HG03521 (cell line): ENCODE measurements at regions not wholly inside any gene's neighbourhood (a gene's known extent, or its start where the extent isn't known, plus 50 kb on each side); places are given as distances from the start of the nearest gene placed in this dataset.

Experiments
- ATAC-seq: cut with Tn5 transposase; IDR thresholded peaks from one replicate; pipeline ENCODE4 v1.9.1; 2021; ENCODE audit warnings: mild to moderate bottlenecking, moderate library complexity; ENCODE audit not compliant: unreplicated experiment

DNA sequence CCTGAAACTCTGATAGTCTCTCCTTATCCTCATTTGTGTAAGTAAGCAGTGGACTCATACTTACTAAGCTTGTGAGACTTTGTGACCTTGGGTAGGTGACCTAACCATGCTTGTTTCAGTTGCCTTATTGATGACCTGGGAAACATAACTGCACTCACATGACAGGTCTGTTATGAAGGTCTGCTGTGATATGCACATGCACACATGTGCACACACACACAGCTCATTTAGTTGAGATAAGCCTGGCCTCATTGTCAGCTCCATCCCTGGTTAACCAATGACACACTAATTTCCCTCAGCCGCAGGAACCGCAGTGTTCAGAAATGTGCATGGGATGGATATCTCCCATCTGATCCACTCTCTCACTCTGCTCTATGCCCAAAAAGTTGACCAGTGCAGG lies 177.2 kb downstream of the GPAM start:
- ATAC-seq = no peak

DNA sequence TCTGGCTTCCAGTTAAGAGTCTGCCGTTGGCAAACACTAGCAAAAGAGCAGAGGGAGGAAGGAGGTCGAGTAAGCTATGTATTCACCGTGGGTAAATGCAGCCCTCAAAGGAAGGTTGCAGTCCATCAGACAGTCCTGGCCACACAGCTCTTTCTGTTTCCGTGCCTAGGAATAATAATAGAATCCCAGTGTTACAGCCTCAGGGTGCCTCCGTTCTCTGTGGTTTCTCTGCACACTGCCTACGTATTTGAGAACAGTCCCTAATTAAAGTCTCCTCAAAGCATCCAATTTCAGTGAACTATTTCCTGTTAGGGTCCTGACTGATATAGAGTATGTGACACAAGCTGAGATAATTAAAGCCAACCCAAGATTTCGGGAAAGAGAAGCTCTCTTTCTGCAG lies 176.7 kb downstream of the GPAM start:
- no peak for ATAC-seq

DNA sequence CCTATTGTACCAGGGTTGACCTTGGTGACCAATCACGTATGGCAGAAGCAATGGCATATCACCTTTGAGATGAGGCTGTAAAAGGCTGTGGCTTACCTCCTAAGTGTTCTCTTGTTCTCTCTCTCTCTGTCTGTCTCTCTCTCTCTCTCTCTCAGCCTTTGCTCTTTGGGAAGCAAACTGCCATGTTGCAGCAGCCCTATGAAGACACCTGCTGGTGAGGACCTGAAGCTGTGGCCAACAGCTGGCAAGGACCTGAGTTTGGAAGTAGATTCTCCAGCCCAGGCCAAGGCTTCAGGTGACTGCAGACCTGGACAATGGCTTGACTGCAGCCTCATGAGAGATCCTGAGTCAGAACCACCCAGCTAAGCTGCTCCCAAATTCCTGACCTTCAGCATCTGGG lies 161.4 kb downstream of the GPAM start:
- ATAC-seq = no peak

DNA sequence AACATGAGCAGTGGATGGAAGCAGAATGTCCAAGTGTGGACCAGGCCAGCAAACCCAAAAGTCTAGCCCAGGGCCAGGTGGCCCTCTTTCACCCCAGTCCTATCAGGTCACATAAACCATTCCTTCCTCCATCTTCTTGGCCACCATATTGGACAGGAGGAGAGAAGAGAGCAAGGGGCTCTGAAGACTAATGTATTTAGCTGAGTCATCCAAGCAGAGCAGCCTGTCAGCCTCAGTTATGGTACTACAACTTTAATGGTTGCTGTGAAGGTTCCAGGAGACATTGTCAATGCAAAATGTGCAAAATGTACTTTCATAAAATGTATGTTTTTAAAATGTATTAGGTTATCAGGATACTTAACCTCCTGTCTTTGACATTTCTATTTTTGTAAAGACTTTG lies 159.5 kb downstream of the GPAM start:
- no peak for ATAC-seq

DNA sequence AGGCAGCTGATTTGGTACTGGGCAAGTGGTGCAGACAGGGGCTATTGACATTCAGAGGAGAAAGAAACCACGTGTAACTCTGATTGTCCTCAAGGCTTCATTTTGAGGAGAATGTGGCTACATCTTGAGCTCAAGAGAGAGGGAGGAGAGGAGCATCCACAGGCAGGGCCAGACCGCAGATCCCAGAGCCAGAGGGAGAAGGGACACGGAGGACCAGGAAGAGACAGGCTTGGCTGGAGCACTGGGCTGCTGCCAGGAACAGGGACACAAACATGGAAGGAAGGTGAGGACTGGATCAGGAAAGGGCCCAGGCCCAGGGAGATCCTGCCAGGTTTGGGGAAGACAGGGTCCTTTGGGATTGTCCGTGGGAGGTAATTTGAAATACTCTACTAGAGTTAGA lies 158.3 kb downstream of the GPAM start:
- no peak for ATAC-seq

DNA sequence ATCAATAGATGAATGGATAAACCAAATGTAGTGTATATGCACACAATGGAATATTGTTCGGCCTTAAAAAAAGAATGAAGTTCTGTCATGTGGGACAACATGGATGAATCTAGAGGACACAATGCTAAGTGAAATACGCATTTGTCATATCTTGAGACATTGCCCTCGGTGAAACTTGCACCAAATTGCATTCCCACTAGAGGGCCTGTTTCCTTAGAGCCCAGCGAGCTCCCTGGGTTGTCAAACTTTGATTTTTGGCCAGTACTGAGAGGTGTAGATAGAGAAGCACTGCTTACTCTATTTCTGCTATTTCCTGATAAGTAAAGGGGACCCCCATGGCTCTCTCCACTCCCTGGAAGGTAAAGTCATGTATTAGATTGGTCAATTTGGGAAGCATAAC lies 157.1 kb downstream of the GPAM start:
- no peak for ATAC-seq

DNA sequence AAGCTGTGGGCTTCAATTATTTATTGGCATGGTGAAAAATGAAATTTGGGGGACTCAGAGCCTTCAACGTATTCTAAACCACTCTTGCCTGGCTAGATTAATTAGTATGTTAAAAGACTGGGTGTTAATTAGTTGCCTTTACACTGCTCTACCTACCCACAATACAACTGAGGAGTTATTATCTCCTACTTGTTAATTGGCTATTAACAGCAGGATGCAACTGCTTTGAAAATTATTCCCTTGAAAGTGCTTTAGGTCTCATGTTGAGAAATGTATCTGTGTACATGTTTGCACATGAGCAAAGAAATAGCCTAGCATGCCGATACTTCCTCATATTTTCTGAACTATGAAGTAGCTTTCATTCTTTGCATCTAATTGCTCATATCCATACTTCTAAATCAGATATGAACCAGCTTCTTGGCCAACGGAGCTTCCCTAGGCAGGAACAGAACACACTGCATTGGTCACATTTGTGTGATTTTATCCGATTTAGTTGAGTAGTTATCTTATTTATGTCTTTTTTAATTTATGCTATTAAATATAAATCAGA lies 155.8 kb downstream of the GPAM start:
- no peak for ATAC-seq

DNA sequence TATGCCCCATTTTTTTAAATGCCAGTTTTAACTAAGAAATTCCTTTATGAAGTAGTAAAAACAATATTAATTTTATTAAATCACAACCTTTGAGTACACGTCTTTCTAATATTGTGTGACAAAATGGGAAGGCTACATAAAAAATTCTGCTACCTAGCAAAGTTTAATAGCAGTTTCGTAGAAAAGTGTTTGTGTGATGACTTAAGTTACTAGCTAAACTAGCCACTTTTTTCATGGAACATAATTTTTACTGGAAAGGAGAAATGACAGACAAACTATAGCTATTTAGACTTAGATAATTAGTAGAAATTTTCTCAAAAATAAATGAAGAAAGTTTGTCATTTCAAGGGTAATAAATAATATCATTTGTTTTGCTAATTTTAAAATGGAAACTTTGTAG lies 153.1 kb downstream of the GPAM start:
- no peak for ATAC-seq

DNA sequence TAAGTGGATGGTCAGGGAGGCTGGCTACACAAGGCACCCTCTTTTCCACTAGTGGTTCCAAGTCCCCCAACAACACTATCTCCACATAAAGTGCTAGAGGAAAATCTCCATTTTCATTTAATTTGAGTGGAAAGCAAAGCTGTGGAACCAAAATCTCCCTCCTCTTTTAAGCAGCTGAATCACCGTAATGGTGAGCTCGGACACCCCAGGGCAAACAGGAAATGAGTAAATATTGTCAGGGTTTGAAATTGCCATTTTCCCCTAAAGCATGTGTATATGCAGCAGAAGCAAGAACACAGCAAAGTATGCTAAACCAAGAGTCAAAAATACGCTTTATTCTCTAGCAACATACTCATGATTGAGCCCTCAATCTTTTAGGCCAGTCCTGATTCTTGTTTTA lies 143.7 kb downstream of the GPAM start:
- no peak for ATAC-seq

DNA sequence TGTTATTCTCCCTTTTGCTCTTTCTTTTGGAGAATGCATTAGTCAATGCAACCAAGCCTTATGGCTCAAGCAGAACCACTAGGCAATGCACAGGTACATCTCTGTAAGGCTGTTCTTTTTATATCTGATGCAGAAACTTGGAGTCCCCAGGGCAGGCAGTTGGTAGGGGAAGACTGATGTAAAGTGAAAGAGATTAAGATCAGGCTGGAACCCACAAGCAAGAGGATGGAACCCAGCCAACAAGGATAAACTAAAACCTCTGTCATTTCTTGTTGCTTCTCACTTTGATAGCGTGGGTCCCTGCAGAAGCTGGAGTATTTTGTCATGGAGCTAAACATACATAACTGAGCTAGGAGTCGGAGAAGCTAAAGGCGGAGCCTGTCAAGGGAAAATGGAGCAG lies 142.9 kb downstream of the GPAM start:
- no peak for ATAC-seq

DNA sequence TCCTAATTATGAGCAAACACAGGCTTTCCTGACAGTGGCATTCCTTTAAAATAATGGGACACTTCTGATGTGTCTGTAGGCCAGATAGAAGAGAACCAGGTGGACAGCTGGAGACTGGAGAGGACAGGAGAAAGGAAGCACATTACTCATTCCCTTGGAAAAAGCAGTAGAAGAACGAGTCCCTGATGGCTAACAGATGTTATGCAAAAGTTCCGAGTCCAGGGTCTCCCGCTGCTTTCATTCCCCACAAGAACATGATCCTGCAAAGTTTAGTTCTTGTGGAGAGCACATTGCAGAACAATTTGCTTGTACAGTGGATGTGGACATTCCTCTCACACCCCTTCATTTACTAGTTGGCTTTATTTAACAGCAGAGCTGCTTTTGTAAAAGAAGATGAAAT lies 137.6 kb downstream of the GPAM start:
- no peak for ATAC-seq

DNA sequence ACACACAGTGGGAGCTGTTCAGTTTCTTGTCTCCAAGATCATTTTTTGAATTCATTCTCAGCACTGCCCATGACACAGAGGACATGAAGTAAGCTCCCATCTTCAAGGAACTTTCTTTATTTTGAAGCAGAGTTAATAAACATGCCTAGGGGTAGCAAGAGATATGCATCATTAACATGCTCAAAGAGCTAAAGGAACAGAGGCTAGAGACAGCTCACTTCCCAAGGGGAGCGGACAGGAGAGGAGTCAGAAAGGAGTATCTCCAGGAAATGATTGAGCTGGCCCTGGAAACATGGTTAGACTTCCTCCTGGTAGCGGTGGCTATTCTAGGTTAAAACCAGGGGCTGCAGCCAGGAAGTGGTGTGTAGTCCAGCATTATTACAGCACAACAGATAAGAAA lies 135.9 kb downstream of the GPAM start:
- ATAC-seq = no peak

DNA sequence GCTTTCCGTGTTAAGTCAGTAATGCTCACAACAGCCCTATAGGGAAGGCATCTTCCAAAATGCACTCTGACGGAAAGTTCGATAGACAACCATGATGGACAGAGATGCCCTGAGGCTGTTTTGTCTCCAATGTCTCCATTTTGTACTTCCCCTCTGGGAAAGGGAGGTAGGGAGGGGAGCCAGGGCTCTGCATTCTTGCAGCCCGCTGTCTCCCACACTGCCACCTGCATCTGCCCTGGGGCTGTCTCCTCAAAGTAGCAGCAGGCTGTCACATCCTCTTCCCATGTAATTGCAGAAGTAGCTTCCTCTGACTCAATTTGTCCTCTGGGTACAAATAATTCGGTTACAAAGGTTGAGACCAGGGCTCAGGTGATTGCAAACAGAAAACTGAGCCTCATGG lies 131.4 kb downstream of the GPAM start:
- no peak for ATAC-seq

DNA sequence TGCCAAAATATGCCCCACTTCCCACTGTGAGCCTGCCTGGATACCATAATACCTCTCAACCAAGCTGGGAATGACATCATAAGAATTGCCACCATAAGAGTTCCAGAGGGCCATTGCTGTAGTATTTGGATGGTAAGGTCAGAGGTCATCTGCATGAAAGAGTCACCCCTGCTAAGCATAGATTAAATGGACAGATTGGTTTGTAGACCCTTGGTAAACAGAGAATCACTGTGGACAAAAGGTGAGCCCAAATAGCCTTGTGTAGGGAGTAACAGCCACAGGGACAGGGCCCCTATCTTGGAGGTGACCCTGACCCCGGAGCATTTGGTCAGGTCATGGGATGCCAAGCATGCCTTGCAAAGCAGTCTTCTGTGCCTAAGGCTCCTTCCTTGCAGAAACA lies 129.7 kb downstream of the GPAM start:
- no peak for ATAC-seq

DNA sequence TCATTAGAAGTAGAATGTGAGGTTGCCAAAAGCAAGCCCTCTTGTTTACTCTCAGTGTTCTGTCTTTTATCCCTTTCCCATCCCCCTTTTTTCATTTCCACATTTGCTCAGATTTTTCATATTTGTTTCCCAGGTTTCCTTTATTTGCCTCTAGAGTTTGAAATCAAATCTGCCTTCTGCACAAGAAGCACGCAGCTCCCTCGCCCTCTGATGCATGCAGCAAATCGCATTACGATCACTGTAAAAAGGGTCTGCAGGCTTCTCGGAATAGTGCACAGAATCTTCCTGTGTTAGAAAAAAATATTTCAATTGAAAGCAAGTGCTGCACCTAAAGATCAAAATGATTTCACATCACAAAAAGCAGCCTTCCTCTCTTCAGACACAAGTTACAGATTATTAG lies 129.0 kb downstream of the GPAM start:
- no peak for ATAC-seq

DNA sequence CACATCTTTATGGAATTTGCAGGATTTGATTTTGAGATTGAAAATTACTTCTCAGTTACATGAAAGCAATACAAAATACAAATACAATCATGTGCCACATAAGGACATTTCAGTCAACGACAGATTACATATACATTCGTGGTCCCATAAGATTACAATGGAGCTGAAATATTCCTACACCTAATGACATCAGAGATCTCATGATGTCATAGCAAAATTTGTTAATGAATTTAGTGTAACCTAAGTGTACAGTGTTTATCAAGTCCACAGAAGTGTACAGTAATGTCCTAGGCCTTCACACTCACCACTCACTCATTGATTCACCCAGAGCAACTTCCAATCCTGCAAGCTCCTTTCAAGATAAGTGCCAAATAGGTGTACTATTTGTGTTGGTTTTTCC lies 126.5 kb downstream of the GPAM start:
- no peak for ATAC-seq

DNA sequence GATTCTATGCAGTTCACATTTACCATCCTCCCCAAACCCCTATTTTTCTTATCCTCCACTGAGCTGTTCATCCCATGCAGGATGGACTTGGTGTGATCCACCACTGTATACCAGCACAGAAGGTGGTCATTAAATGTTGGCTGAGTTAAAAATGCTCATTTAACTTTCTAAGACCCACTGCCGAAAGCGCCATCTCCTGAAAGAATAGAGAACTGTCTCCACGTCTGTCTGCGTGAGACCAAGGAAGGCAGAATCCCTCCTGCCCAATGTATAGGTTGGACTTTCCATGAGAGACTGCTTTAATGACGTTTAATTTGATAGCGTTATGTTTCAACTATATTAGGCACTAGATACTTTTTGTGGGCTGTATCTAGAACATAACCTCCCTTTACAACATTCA lies 124.3 kb downstream of the GPAM start:
- ATAC-seq = no peak

DNA sequence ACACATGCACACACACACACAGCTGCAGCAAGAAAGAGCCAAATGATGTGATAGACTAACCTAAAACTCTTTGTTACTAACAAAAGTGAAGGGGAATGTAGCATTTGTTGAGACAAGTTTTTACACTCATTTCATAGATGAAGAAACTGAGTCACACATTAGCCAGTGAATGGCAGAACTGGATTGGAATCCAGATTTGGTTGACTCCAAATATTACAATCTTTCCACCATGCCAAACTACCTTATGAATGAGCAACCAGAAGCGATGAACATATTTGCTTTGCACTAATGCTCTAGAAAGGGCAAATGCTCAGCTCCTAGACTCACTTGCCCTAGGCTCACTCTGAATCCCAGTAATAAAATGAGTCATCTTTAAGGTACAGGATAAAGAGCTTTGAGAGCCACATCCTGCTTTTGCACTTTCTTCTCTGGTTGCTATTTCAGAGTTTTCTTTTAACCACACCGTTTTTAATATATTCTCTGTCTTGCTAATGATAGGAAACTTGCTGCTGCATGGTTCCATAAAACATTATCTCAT lies 111.9 kb downstream of the GPAM start:
- ATAC-seq = no peak

DNA sequence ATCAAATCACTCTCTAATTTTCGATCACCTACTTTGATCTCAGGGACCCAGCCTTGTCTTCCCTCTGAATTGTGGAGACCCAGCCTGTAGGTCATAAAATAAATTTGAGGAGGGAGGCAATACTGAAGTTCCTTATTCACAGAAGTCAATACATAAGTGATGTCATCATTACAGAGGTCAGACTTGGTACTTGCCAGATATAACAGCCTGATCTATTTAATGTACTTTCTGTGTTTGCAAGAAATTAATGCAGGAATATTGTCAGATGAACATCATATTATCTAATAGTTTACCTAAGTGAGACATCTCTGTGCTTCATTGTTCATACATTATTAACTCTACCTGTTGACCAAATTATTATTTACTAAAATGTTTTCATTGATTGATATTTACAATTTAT lies 105.6 kb downstream of the GPAM start:
- no peak for ATAC-seq

DNA sequence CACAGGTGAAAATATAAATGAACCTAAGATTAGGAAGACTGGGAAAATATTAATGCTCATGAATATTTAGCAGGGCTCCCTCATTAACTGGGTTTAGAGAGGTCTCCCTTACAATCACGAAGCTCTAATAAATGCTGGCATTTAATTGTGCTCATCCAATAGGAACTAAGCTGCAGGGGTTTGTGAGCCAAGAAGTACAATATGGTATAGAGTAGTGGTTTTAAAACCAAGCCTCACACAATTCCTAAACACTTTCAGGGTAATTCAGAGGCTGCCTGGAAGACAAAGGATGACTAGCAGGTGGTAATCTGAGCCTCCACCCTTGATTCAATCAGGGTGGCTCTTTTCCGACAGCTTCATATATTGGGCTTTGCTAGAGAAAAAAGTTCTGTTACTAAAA lies 103.3 kb downstream of the GPAM start:
- ATAC-seq = no peak

DNA sequence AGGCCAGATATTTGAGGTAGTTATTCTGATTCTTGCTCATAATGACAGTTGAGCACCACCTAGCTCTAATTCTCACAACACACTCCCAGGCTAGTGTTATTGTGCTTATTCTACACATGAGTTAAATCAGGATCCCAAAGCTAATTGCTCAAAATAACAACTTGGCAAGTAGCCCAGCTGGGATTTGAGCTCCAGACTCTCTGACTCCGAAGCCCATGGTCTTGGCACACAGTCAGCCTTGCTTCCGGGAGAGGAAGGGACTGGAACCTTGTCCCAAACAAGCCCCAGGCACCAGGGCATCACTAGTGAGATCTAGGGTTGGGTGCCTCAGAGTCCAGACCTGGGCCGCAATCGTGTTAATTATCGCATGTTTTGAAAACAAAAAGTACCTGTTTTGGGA lies 101.4 kb downstream of the GPAM start:
- ATAC-seq = no peak

DNA sequence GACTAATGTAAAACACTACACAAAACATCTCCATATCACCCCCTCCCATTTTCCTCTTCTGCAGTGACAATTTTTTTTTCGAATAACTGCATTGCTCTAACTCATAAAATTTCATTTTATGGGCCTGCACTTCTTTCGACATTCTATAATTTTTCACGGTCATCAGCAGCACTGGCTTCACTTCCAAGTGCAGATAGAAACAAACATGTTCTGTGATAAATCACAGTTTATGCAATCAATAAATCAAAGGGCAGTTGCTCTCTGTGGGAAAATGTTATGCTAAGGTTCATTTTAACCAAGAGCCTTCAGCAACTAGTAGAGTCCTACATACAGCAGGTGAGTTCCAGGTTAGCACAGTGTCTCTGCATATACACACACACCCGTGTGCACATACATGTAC lies 100.1 kb downstream of the GPAM start:
- no peak for ATAC-seq

DNA sequence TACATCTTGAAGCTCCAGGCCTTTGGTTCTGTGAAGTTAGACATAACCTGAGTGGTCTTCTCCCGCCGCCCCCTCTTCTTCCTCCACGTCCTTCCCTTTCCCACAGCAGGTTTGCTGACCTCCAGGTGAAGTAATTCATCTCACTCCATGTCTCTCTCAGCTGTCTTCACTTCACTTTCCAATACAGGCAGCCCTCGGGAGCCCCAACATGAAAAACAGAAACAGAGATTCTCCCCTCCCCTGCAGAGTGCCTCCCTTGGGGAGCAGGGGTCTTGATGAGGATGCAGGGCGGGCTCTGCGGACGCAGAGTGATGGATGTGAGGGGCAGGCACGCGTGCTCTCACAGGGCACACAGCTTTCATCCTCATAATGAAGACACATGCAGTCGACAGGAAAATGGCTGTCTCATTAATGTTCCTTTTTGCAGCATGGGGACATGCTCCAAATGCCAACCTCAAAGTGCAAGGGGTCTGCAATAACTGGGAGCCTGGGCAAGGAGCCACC lies 95.6 kb downstream of the GPAM start:
- no peak for ATAC-seq
